ENCODE measurements at regions not wholly inside any gene's neighbourhood (a gene's known extent, or its start where the extent isn't known, plus 50 kb on each side); places are given as distances from the start of the nearest gene placed in this dataset.

DNA sequence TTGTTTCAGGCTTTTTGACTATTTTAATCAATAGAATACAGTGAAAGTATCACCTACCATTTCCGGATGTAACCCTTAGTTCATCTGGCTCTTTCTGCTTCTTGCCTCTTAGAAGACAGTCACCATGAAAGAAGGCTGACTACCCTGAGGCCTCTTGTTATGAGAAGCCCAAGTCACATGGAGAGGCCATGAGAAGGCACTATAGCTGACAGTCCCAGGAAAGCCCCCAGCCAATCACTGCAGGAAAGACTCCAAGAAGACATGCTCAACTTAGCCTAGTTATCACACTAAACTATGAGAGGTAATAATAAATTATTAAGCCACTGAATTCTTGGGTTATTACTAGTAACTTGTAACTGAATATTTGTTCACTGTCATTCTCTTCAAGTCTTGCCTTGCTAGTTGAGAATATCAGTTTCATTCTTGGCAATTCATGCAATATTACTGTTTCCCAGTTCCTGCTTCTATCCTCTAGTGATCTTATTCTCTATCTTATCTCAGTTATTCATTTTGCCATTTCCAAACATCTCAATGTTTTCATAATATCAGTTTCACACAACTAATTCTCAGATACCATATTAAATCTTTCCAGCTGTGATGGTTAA is 57.1 kb upstream of the GUCY1A1 start:
- H3K4me3 ChIP-seq (ENCODE audit: low read depth, low read length) = no peak overlapping the region
- DNase-seq (ENCODE audit: low read depth) = no peak
- TF ChIP-seq, protein P1, sequence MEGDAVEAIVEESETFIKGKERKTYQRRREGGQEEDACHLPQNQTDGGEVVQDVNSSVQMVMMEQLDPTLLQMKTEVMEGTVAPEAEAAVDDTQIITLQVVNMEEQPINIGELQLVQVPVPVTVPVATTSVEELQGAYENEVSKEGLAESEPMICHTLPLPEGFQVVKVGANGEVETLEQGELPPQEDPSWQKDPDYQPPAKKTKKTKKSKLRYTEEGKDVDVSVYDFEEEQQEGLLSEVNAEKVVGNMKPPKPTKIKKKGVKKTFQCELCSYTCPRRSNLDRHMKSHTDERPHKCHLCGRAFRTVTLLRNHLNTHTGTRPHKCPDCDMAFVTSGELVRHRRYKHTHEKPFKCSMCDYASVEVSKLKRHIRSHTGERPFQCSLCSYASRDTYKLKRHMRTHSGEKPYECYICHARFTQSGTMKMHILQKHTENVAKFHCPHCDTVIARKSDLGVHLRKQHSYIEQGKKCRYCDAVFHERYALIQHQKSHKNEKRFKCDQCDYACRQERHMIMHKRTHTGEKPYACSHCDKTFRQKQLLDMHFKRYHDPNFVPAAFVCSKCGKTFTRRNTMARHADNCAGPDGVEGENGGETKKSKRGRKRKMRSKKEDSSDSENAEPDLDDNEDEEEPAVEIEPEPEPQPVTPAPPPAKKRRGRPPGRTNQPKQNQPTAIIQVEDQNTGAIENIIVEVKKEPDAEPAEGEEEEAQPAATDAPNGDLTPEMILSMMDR (IDR thresholded peaks at IDR 0.05; ENCODE audit: insufficient read depth, low read depth, low read length) = no peak

DNA sequence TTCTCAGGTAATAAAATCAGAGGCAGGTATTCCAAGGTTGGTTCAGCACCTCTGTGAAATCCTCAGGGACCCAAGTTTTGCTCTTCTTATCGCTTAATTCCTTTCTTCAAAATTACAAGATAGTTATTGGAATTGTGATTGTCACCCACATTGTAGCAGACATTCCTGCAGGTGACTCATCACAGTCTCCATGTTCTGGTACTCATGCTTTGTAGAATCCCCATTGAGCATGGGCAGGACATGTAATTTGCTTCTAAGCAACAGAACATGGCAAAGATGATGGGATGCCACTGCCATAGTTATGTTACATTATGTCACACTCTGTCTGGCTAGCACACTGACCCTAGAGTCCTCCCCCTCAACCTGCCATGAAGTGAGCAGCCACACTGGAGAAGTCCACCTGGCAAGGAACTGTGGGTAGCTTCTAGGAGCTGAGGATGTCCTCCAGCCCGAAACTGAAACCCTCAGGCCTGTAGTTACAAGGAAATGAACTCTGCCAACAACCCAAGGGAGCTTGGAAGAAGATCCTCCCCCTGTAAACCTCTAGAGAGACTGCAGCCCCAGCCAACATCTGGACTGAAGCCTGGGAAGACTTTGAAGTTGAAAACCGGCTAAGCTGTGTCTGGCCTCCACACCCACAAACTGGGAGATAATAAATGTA is 58.3 kb upstream of the GUCY1A1 start:
- H3K4me3 ChIP-seq (ENCODE audit: low read depth, low read length) = no peak overlapping the region
- TF ChIP-seq, protein P1 (IDR thresholded peaks at IDR 0.05; ENCODE audit: insufficient read depth, low read depth, low read length) = no peak
- DNase-seq (ENCODE audit: low read depth) = peak; percentile 76

DNA sequence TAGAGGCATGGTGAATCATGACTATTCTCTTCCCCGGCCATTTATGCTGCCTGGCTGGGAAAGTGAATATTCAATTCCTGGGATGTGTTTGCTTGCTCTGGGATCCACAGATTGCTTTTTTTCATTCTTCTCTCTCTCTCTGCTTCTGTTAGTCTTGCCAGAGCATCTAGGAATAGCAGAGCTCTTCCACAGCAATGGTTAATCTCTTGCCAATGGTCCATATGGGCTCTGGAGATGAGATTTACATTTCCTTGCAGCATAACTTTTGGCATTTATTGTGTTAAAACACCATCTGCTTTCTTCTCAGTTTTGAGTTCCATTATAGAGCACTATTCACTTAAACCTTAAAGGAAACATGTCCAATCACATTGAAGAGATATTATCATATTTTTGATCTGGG is 59.2 kb upstream of the GUCY1A1 start:
- TF ChIP-seq, protein P1 (IDR thresholded peaks at IDR 0.05; ENCODE audit: insufficient read depth, low read depth, low read length) = no peak
- DNase-seq (ENCODE audit: low read depth) = no peak
- H3K4me3 ChIP-seq (ENCODE audit: low read depth, low read length) = no peak overlapping the region

DNA sequence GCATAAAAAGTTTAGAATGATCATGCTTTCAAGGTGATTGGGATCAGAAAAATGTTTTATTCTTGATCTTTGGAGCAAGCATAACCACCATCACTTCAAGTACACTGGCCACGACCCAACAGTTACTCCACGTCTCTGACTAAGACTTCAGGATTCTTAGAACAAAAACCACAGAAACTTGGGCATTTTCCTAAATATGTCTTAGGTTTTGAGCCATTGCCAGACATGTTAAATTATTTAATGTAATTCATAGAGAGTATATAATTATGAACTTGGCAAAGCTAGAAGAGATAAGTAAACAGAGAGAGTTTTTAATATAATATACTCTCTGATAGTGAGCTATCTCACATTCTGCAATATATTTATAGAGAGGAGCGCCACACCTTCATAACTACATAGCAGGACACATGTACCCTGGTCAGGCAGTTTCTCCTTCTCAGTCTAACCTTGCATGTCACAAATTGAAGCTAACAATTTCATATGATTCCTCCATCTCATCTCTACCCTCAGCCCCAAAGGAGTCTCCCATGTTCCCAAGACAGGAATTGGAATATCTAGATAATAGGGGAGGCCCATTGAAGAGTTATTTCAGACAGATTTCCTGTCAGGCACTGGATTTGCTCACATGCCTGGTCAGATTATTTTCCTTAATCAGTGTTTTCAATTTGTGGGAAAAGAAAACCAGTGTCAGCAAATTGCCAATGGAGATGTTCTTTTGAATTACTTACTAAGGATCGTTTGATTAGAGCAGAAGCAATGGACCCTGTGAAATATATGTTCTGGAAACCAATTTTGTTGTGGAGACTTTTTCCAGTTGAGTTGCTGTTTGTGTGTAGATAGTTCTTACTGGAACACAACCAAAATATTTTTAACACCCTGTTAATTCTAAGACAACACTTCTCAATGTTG is 61.7 kb upstream of the GUCY1A1 start:
- TF ChIP-seq, protein P1 (IDR thresholded peaks at IDR 0.05; ENCODE audit: insufficient read depth, low read depth, low read length) = no peak
- DNase-seq (ENCODE audit: low read depth) = peak; percentile 88
- H3K4me3 ChIP-seq (ENCODE audit: low read depth, low read length) = no peak overlapping the region

DNA sequence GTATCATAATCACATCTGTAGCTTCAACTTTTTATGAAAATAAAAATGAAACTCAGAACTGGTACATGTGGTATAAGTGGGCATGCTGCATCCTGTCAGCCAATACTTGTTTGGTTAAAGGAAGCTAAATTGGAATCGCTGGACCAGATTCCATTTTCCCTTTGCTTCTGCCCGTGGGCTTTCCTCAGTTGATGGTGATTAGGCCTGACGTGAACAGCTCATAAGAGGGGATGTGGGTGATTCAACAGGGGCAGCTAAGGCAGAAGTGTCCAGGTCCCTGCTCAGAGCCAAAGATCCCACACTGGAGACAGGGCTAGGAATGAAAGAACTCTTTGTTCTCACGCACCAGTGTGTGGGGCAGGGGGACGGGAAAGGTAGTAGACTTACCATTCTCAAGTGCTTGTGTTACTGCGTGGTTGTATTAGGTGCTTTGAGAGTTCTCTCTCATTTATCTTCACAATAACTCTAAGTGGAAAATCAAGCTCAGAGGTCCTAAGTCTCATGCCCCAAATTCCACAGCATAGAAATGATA is 63.2 kb upstream of the GUCY1A1 start:
- TF ChIP-seq, protein P1 (IDR thresholded peaks at IDR 0.05; ENCODE audit: insufficient read depth, low read depth, low read length) = no peak
- DNase-seq (ENCODE audit: low read depth) = no peak
- H3K4me3 ChIP-seq (ENCODE audit: low read depth, low read length) = no peak overlapping the region

DNA sequence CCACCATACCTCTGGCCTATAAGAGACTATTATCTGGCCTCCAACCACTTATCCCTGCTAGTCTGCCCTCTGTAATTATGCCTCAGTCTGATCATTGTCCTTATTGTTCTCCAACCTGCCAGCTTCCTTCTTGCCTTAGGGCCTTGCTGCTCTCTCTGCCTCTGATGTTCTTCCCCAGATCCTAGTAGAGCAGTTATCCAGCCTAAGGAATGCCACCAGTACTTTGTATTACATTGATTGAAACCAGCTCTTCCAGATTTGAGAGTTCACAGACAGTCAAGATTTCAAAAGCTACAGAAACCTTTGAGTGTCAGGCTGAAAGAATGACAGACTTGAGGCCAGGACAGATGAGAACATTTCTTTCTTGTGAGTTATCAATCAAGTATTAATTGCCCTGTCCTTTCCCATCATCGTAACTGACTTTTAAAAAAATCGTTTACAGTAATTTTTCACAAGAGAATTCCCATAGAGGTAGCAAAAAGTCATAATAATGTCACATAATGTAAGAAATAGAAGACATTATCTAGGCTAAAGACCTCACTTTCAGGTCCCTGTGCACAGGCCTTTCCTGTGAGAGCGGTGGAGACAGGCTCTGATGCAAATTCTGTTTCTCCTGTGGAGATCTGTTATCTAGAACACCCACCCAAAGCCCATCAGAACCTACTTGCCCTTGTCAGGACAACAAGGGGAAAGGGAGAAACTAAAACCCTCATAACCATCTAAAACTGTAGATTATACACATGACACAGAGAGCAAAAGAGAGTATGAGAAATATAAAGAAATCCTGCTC is 64.1 kb upstream of the GUCY1A1 start:
- DNase-seq (ENCODE audit: low read depth) = no peak
- H3K4me3 ChIP-seq (ENCODE audit: low read depth, low read length) = no peak overlapping the region
- TF ChIP-seq, protein P1 (IDR thresholded peaks at IDR 0.05; ENCODE audit: insufficient read depth, low read depth, low read length) = no peak
